Medulla oblongata (tissue), 1 donor: ENCODE measurements at regions not wholly inside any gene's neighbourhood (a gene's known extent, or its start where the extent isn't known, plus 50 kb on each side); places are given as distances from the start of the nearest gene placed in this dataset.
"Not testable (repeated sequence)": the region's sequence is repeated elsewhere in the genome, so short reads cannot be mapped to it uniquely, and the experiment has no call there.

Source experiments
- DNase-seq: peaks from one replicate; pipeline ENCODE4 v3.0.0-alpha.2; 2015; ENCODE audit errors: extremely low spot score

GRCh38 chr14:103260629-103261124, 73.4 kb upstream of the EIF5 start:
- DNase-seq = peak; percentile 60

- DNase-seq = no peak
Observed at GRCh38 chr14:103267226-103267910, 66.7 kb upstream of the EIF5 start.

GRCh38 chr14:103271189-103271588, 62.8 kb upstream of the EIF5 start:
- no peak for DNase-seq

DNA sequence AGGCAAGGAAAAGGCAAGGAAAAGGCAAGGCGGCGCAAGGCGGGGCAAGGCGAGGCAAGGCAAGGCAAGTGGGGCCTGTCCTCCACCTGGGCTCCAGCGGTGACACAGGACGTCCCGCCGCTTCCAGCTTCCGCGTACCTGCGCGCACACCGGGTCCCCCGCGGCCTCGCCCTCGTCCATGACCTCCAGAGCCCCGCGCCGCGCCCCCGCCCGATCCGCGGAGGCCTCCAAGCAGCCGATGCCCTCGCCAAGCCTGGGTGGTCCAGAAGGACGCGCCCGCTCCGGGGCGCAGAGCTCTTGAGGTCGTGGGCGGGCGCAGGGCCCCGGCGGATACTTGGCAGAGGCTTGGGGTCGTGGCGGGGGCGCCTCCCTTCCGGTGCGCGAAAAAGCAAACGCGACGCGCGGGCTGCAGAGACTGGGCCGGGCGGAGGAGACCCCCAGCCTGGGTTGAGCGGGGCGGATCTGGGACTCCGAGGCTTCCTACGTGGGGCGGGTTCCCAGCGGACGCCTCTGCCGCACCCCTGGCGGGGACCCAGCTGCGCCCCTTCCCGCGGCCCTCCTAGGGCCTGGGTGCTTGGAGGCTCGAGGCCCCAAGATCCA, 60.8 kb upstream of the EIF5 start:
- DNase-seq = no peak

GRCh38 chr14:103273745-103274615, 60.1 kb upstream of the EIF5 start:
- no peak for DNase-seq

DNA sequence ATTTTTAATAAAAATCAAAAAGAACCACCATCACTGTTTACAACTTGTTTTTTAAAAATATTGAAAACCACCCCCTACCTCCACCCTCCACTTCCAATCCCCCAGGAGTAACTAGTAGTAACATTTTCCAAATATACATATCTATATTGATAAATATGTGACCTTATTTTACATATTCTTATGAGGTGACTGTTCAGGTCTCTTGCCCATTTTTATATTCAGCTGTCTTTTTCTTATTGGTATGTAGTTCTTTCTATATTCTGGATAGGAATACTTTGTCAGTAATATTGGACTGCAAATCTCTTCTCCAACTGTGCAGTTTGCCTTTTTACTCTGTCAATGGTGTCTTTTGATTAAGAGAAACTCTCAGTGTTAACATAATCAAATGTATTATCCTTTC, 59.0 kb upstream of the EIF5 start:
- DNase-seq = no peak

- DNase-seq = no peak
Observed at GRCh38 chr14:103277931-103278330, 56.1 kb upstream of the EIF5 start.

- DNase-seq = no peak
Observed at GRCh38 chr14:103279142-103280025, 54.7 kb upstream of the EIF5 start.

DNA sequence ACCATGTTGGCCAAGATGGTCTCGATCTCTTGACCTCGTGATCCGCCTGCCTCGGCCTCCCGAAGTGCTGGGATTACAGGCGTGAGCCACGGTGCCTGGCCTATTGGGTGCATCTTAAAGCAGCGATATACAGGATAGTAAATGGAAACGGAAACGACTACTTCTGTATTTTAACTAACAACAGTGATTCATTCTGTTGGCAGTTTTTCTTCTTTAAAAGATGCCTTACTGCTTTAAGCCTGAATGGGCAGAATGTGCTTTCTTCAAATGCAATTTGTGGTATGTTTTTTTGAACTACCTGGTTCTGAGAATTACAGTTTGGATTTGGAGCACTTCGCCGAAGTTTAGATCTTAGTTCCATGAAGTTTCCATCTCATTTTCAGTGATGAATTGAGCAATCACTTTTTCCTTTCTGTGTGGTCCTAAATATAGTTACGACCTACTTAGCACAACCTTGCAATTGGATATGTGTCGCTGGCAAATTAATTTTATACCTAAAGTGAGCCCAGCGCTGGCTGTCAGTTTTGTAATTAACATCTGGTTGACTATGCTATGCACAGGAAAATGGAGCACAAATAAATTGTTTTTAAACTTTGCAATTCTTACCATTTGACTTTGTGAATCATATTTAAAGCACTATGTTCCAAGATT, 53.6 kb upstream of the EIF5 start:
- DNase-seq = no peak

DNA sequence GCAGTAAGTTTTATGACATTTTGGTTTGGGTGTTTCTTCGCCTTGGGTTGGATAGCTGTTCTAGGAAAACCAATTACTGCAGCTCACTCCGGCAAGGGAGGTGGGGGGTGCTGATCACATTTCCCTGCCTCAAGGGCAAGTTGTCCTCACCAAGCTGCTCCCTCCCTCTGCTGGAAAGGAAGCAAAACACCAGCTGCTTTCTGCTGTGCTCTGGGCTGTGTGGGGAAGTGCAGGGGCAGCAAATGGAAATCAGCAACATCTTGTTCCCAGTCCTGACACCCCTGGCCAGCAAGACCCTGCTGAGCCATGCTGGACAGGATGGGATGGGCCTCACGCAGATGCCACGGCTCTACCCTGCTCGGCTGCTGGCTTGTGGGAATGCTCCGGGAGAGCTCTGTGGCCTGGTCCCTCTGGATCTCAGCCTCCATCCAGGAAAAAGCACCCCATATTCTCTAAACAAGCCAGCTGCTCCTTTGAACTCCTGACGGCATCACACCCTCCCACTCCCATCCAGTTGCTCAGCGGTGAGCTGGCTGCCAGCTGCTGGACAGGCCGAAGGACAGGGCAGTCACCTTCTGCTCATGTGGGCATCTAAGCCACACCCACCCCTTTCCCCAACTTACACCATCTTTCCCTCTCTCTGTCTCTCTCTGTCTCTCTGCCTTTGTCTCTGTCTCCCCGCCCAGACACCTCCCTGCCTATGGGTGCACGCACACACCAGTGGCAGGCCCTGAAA, 52.4 kb upstream of the EIF5 start:
- peak; percentile 7 for DNase-seq

DNA sequence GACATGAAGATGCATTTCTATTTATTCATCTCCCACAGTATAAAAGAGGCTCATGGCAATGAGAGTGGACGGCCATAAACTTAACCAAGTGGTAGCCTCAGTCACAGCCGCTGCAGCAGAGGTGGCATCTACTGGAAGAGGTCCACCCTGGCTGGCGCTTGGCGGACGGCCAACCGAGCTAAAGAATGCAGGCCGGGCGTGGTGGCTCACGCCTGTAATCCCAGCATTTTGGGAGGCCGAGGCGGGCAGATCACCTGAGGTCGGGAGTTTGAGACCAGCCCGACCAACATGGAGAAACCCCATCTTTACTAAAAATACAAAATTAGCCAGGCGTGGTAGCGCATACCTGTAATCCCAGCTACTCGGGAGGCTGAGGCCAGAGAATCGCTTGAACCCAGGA, 51.7 kb upstream of the EIF5 start:
- not testable (repeated sequence) for DNase-seq

DNA sequence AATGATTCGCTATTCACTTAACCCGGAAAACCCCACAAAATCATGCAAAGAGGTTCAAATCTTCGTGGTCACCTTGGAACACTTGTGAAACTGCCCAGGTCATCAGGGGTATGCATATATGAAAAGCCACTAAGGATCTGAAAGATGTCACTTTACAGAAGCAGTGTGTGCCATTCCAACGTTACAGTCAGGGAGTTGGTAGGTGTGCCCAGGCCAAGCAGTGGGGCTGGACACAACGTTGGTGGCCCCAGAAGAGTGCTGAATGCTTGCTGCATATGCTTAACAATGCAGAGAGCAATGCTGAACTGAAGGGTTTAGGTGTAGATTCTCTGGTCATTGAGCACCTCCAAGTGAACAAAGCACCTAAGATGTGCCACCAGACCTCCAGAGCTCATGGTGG, 51.1 kb upstream of the EIF5 start:
- DNase-seq = no peak

DNA sequence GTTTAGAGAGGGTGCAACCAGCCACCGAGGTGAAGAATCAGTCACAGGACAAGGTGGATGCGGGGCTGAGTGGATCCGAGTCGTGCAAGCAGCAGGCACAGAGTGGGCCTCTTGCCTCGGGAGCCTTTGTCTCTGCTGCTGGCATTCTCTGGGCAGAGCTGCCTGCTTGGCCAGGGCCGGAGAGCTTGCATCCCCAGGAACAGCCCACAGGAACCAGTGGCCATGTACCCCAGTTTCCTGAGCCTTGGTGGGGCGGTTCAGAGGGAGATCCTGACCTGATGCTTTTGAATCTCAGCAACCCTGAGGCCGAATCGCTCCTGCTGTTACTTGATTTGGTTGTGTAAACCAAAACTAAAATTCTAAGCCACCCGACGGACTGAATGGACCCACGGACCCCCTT, 50.1 kb upstream of the EIF5 start:
- no peak for DNase-seq
